H1 (cell line): ENCODE measurements at regions not wholly inside any gene's neighbourhood (a gene's known extent, or its start where the extent isn't known, plus 50 kb on each side); places are given as distances from the start of the nearest gene placed in this dataset.

Experiments used
- CTCF ChIA-PET: fragments of 300-600 bp; sonication (Branson Sonifier 250); formaldehyde crosslinking; loops from one replicate; lab custom pipeline; 2021; ENCODE audit not compliant: partially characterized antibody; lab: Charles Lee
- POLR2A ChIA-PET: fragments of 300-600 bp; sonication (Branson Sonifier 250); formaldehyde crosslinking; loops from one replicate; lab custom pipeline; 2021; ENCODE audit warnings: inconsistent platforms; ENCODE audit not compliant: partially characterized antibody; lab: Charles Lee
- DNase-seq, 2 experiments: peaks; one replicate each; pipeline versions ENCODE4 v3.0.0 to v3.0.0-alpha.2; 2010 to 2022; ENCODE audit warnings: low spot score in 2 of 2, low read depth in 1 of 2, mixed read lengths in 1 of 2
- FAIRE-seq: peaks from 2 replicates; lab custom pipeline; 2011; peaks lifted over from hg19 to GRCh38; lab: Jason Lieb, UNC
- H2AFZ ChIP-seq: 2 replicates; pipeline ENCODE4 v1.8.1; 2012; ENCODE audit warnings: low read length, inconsistent platforms
- H2AK5ac ChIP-seq: 2 replicates; pipeline ENCODE4 v1.6.1; 2013; ENCODE audit warnings: low read depth, low read length
- H2BK120ac ChIP-seq: replicated peaks from 2 replicates; pipeline ENCODE3; 2013; ENCODE audit warnings: low read depth, low read length, inconsistent platforms
- H2BK12ac ChIP-seq: 2 replicates; pipeline ENCODE4 v1.6.1; 2013; ENCODE audit warnings: low read depth, low read length
- H2BK15ac ChIP-seq: 2 replicates; pipeline ENCODE4 v1.6.1; 2013; ENCODE audit warnings: low read length
- H2BK20ac ChIP-seq: 2 replicates; pipeline ENCODE4 v1.6.1; 2013; ENCODE audit warnings: low read length
- H2BK5ac ChIP-seq: 2 replicates; pipeline ENCODE4 v1.6.1; 2013; ENCODE audit warnings: low read depth, low read length
- H3K14ac ChIP-seq: 2 replicates; pipeline ENCODE4 v1.6.1; 2013; ENCODE audit warnings: inconsistent platforms; ENCODE audit not compliant: insufficient read length
- H3K18ac ChIP-seq: 2 replicates; pipeline ENCODE4 v1.6.1; 2013; ENCODE audit warnings: low read length; ENCODE audit errors: extremely low read depth
- H3K23ac ChIP-seq: 2 replicates; pipeline ENCODE4 v1.6.1; 2013; ENCODE audit warnings: inconsistent platforms; ENCODE audit not compliant: insufficient read length
- H3K23me2 ChIP-seq: 2 replicates; pipeline ENCODE4 v1.6.1; 2013; ENCODE audit warnings: low read depth, low read length
- H3K27ac ChIP-seq: 2 replicates; pipeline ENCODE4 v1.6.1; 2011; ENCODE audit warnings: low read depth, low read length, inconsistent platforms
- H3K27me3 ChIP-seq, 4 experiments: replicated peaks in 1 of 4; 1 replicate in 1 of 4; 2 replicates in 3 of 4; pipeline versions ENCODE4 v1.6.1 to v1.8.1; 2011 to 2013; ENCODE audit warnings: low read length in 3 of 4, mild to moderate bottlenecking in 3 of 4, inconsistent platforms in 2 of 4, mixed read lengths in 2 of 4, moderate library complexity in 1 of 4; ENCODE audit not compliant: control insufficient read depth in 3 of 4, insufficient read depth in 3 of 4; ENCODE audit errors: extremely low read depth in 1 of 4
- H3K36me3 ChIP-seq, 4 experiments: 2 replicates each; pipeline versions ENCODE4 v1.6.1 to v1.8.1; 2011 to 2013; ENCODE audit warnings: mild to moderate bottlenecking in 4 of 4, low read length in 3 of 4, moderate library complexity in 2 of 4, control low read depth in 1 of 4, inconsistent platforms in 1 of 4; ENCODE audit not compliant: insufficient read depth in 4 of 4, control insufficient read depth in 2 of 4
- H3K4ac ChIP-seq: replicated peaks from 2 replicates; pipeline ENCODE3; 2013; ENCODE audit warnings: low read length, low read depth, mixed read lengths, inconsistent platforms; ENCODE audit not compliant: insufficient read length
- H3K4me1 ChIP-seq, 4 experiments: replicated peaks in 1 of 4; 1 replicate in 1 of 4; 2 replicates in 3 of 4; pipeline versions ENCODE4 v1.6.1 to v1.8.1; 2011 to 2013; ENCODE audit warnings: low read length in 3 of 4, inconsistent platforms in 2 of 4, mixed read lengths in 1 of 4; ENCODE audit not compliant: insufficient read depth in 4 of 4, control insufficient read depth in 3 of 4
- H3K4me2 ChIP-seq, 2 experiments: 2 replicates each; pipeline versions ENCODE4 v1.6.1 to v1.8.1; 2011 to 2013; ENCODE audit warnings: low read depth in 2 of 2, low read length in 2 of 2, control low read depth in 1 of 2, inconsistent platforms in 1 of 2, mild to moderate bottlenecking in 1 of 2; ENCODE audit not compliant: insufficient read depth in 1 of 2
- H3K4me3 ChIP-seq, 4 experiments: fragments of 200-600, 300-600 bp in 1 of 4; sonication (generic), shearing (Covaris generic), sonication (Bioruptor Twin) in 1 of 4; 2 replicates each; pipeline versions ENCODE4 v1.5.1 to v1.8.1; 2011 to 2016; ENCODE audit warnings: low read length in 4 of 4, low read depth in 3 of 4, control low read depth in 2 of 4, inconsistent platforms in 2 of 4, mild to moderate bottlenecking in 2 of 4, mixed read lengths in 1 of 4, moderate library complexity in 1 of 4; ENCODE audit not compliant: insufficient read depth in 2 of 4; ENCODE audit errors: extremely low read depth in 1 of 4
- H3K56ac ChIP-seq: replicated peaks from 2 replicates; pipeline ENCODE3; 2013; ENCODE audit warnings: low read depth, mild to moderate bottlenecking, mixed read lengths, low read length, inconsistent platforms; ENCODE audit not compliant: insufficient read length
- H3K79me1 ChIP-seq: 2 replicates; pipeline ENCODE4 v1.6.1; 2013; ENCODE audit warnings: low read depth, low read length, control low read depth
- H3K79me2 ChIP-seq, 2 experiments: 2 replicates each; pipeline versions ENCODE4 v1.6.1 to v1.8.1; 2012 to 2013; ENCODE audit warnings: low read length in 2 of 2, mild to moderate bottlenecking in 2 of 2, inconsistent platforms in 1 of 2; ENCODE audit not compliant: insufficient read depth in 2 of 2, control insufficient read depth in 1 of 2
- H3K9ac ChIP-seq, 4 experiments: replicated peaks in 1 of 4; 1 replicate in 1 of 4; 2 replicates in 3 of 4; pipeline versions ENCODE4 v1.6.1 to v1.8.1; 2011 to 2013; ENCODE audit warnings: low read depth in 3 of 4, low read length in 3 of 4, control low read depth in 2 of 4, mild to moderate bottlenecking in 2 of 4, moderate library complexity in 2 of 4, inconsistent platforms in 1 of 4; ENCODE audit errors: extremely low read depth in 1 of 4
- H3K9me3 ChIP-seq, 2 experiments: 2 replicates each; pipeline versions ENCODE4 v1.6.1 to v1.8.1; 2012 to 2013; ENCODE audit warnings: mild to moderate bottlenecking in 2 of 2, moderate library complexity in 2 of 2, control low read depth in 1 of 2, inconsistent platforms in 1 of 2, low read depth in 1 of 2, low read length in 1 of 2, mixed read lengths in 1 of 2; ENCODE audit not compliant: insufficient read depth in 2 of 2
- H4K20me1 ChIP-seq, 2 experiments: replicated peaks in 1 of 2; 2 replicates each; pipeline versions ENCODE3 to v1.8.1; 2011 to 2013; ENCODE audit warnings: inconsistent platforms in 2 of 2, low read length in 2 of 2, mild to moderate bottlenecking in 1 of 2; ENCODE audit not compliant: insufficient read depth in 2 of 2, control insufficient read depth in 1 of 2
- H4K5ac ChIP-seq: 2 replicates; pipeline ENCODE4 v1.6.1; 2013; ENCODE audit warnings: low read length, low read depth, mixed read lengths, inconsistent platforms; ENCODE audit not compliant: insufficient read length
- H4K8ac ChIP-seq: 2 replicates; pipeline ENCODE4 v1.8.0; 2013; ENCODE audit warnings: mild to moderate bottlenecking, moderate library complexity, low read length, inconsistent platforms; ENCODE audit not compliant: insufficient read depth; ENCODE audit errors: extremely low read depth
- H4K91ac ChIP-seq: replicated peaks from 2 replicates; pipeline ENCODE3; 2013; ENCODE audit warnings: low read length, mixed read lengths, inconsistent platforms; ENCODE audit not compliant: insufficient read length
- TBP ChIP-seq: IDR thresholded peaks from 2 replicates; pipeline ENCODE4 v1.6.1; 2011; ENCODE audit warnings: low read depth, low read length, improper control_type of control experiment
- WGBS, 2 experiments: shearing (Covaris generic) in 1 of 2; methylation state at CpG; one replicate each; pipeline versions ENCODE4 v1.1.6 to v1.1.7; 2013 to 2015; ENCODE audit warnings: low lambda C conversion rate in 2 of 2, mixed read lengths in 2 of 2, inconsistent platforms in 1 of 2, low coverage in 1 of 2, missing lambda C conversion rate in 1 of 2; ENCODE audit not compliant: insufficient replicate concordance in 2 of 2, insufficient coverage in 1 of 2, insufficient read length in 1 of 2; ENCODE audit errors: extremely low coverage in 1 of 2, missing lambda C conversion rate in 1 of 2; 5-methylcytosine and 5-hydroxymethylcytosine counted together
- TF ChIP-seq, protein P1 (sequence below): IDR thresholded peaks from 2 replicates; pipeline ENCODE4 v1.6.1; 2012; ENCODE audit warnings: low read length, inconsistent platforms

DNA sequence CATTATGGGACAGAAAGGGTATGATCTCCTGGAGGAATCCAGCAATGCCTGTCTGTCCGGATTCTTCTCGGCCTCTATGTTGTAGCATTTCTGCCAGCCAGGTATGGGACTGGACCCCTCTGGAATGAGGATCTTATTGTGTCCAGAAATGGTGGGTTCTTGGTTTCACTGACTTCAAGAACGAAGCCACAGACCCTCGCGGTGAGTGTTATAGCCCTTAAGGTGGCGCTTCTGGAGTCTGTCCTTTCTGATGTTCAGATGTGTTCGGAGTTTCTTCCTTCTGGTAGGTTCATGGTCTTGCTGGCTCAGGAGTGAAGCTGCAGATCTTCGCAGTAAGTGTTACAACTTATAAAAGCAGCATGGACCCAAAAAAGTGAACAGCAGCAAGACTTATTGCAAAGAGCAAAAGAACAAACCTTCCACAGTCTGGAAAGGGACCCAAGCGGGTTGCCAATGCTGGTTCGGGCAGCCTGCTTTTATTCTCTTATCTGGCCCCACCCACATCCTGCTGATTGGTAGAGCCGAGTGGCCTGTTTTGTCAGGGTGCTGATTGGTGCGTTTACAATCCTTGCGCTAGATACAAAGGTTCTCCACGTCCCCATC, 62.3 kb upstream of the IER3 start:
- Histone ChIP-seq H3K27me3 (no peaks in the 10 kb centered on the region), H2BK12ac (no peak overlapping the region), H3K27ac (no peak overlapping the region), H3K36me3 (no peaks in the 10 kb centered on the region), H3K4me3 (no peak overlapping the region), H2BK120ac (no peak overlapping the region), H3K9ac (no peak overlapping the region), H4K8ac (no peak overlapping the region), H3K56ac (no peak overlapping the region), H4K91ac (no peak overlapping the region), H3K4me2 (no peak overlapping the region), H3K79me1 (no peaks in the 10 kb centered on the region), H2BK5ac (no peak overlapping the region), H4K20me1 (no peaks in the 10 kb centered on the region), H3K14ac (no peak overlapping the region), H3K23me2 (0 out of 2 replicates have a peak, but pooled peaks cover 3% of the 10 kb centered on the region), H2AK5ac (no peak overlapping the region), H4K5ac (no peak overlapping the region), H3K4me1 (peaks cover 3 to 11% (median 6%) of the 10 kb centered on the region in 4 experiments; a peak in 6 of 7 replicates), H2AFZ (no peak overlapping the region), H3K18ac (no peak overlapping the region), H3K9me3 (peaks cover 0 to 2% of the 10 kb centered on the region in 2 experiments; a peak in 1 of 4 replicates), H3K79me2 (no peaks in the 10 kb centered on the region), H2BK15ac (no peak overlapping the region), H2BK20ac (no peak overlapping the region), H3K4ac (no peak overlapping the region), H3K23ac (no peak overlapping the region)
- 91% methylated on average over 14 of the region's 14 CpGs; no CpG with 5 or more reads in 1 of the 2 experiments for WGBS, 2 experiments
- FAIRE-seq = no peak
- POLR2A ChIA-PET = no interaction called here
- no peak for DNase-seq
- CTCF ChIA-PET = interaction anchor here (0.9 to 1.1 kb wide), 2 partner anchors 60 to 211 kb away, joined by 3 read pairs; no protein-coding TSS in a partner anchor
- peak; percentile 16; the same call in 1 of the 2 replicates for TF ChIP-seq TBP
- TF ChIP-seq, protein P1, sequence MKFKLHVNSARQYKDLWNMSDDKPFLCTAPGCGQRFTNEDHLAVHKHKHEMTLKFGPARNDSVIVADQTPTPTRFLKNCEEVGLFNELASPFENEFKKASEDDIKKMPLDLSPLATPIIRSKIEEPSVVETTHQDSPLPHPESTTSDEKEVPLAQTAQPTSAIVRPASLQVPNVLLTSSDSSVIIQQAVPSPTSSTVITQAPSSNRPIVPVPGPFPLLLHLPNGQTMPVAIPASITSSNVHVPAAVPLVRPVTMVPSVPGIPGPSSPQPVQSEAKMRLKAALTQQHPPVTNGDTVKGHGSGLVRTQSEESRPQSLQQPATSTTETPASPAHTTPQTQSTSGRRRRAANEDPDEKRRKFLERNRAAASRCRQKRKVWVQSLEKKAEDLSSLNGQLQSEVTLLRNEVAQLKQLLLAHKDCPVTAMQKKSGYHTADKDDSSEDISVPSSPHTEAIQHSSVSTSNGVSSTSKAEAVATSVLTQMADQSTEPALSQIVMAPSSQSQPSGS = no peak
